Jurkat, Clone E6-1 (cell line): ENCODE measurements at regions not wholly inside any gene's neighbourhood (a gene's known extent, or its start where the extent isn't known, plus 50 kb on each side); places are given as distances from the start of the nearest gene placed in this dataset.

ENCODE experiments used
- DNase-seq: peaks from one replicate; pipeline ENCODE4 v3.0.0-alpha.2; 2011; ENCODE audit warnings: low read depth, low spot score
- H3K4me3 ChIP-seq: 2 replicates; pipeline ENCODE4 v1.5.1; 2011; ENCODE audit warnings: mild to moderate bottlenecking, low read length, control low read depth, moderate library complexity

DNA sequence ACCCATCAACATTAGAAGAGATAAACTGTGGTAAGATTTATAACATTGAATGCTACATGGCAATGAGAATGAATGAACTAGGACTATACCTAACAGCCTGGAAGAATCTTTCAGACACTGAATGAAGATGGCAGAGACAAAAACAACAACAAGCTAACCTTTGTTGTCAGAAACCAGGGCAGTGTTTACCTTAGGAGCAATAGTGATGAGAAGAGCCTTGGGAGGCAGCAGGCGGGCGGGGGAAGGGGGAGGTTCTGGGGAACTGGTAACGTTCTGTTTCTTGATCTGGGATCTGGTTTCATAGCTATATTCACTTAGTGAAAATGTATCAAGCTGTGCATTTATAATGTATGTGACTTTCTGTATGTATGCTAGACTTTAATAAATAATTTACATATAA is 139.0 kb upstream of the TNRC6C start:
- DNase-seq = no peak
- no peak overlapping the region for H3K4me3 ChIP-seq

DNA sequence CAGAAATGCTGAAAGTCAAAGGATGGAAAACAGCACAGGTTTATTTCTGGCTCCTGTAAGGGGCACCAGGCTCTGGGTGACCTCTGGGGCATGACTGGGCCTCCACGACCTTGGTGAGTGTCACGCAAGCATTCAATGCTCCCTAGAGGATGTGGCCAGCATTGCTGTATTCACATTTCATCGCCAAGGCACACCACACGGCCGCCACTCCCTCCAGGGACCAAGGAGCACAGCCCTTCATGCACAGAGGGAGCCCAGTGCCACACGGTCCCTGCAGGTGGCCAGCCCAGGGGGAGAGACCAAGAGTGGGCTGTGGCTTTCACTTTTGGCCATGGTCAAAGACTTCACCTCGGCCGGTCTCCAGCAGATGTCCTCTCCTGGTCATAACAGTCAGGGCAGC is 137.4 kb upstream of the TNRC6C start:
- DNase-seq = no peak

DNA sequence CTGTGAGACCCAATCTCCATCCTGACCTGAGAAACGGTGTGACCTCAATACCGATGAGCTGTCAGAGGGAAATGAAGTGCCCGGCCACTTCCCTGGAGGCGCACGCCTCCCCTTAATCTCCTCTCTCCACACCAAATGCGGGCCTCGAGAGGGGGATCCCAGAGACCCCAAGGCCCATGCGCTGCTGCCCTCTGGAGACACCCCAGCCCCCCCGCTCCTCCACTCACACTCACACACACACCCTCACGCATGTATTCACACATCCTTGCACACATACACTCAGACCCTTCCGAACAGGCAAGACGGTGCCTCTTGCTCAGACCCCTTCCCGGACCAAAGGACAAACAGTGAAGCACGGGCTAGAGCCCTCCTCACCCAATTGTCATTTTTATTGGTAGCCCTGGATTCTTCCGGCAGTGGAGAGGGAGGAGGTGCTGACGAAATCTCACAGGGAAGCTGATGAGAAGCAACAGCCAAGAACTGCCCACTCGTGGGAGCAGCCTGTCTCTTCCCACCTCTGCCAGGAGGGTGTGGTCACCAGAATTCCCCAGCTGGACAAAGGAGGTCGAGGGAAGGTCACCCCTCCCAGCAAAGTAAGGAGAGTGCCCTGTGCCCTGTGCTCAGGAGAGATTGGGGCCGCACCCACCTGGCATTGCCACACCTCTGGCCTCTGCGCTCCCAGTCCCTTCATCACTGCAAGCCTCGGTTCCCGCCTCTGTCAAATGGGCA is 136.0 kb upstream of the TNRC6C start:
- H3K4me3 ChIP-seq = no peak overlapping the region
- DNase-seq = no peak

More for the DNA sequence above, 137.4 kb upstream of the TNRC6C start:
- no peak overlapping the region for H3K4me3 ChIP-seq

GRCh38 chr17:77824102-77824779 is 134.3 kb upstream of the TNRC6C start:
- no peak overlapping the region for H3K4me3 ChIP-seq
- no peak for DNase-seq

DNA sequence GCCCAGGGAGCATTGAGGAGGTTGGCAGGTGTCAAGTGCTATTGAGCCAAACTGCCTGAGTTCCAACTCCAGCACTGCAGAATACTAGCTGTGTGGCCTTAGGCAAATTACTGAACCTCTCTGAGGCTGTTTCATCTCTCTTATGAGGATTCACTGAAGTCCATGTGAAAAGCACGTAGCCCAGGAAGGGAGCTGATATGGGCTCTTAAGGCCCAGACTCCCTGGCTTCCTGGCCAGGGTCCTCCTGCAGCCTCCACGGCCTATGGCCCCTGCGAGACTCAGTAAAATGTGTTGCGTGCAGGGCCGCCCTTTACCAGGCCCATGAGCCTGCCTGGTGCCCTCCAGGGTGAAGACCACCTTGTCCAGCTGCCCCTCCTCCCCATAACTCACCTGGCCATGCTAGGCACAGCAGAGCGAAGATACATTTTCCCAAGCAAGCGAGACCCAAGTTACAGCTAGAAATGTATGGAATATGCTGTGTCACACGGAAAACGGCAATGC is 133.7 kb upstream of the TNRC6C start:
- H3K4me3 ChIP-seq = no peak overlapping the region
- no peak for DNase-seq

GRCh38 chr17:77825621-77826020 is 132.9 kb upstream of the TNRC6C start:
- DNase-seq = no peak
- H3K4me3 ChIP-seq = no peak overlapping the region

DNA sequence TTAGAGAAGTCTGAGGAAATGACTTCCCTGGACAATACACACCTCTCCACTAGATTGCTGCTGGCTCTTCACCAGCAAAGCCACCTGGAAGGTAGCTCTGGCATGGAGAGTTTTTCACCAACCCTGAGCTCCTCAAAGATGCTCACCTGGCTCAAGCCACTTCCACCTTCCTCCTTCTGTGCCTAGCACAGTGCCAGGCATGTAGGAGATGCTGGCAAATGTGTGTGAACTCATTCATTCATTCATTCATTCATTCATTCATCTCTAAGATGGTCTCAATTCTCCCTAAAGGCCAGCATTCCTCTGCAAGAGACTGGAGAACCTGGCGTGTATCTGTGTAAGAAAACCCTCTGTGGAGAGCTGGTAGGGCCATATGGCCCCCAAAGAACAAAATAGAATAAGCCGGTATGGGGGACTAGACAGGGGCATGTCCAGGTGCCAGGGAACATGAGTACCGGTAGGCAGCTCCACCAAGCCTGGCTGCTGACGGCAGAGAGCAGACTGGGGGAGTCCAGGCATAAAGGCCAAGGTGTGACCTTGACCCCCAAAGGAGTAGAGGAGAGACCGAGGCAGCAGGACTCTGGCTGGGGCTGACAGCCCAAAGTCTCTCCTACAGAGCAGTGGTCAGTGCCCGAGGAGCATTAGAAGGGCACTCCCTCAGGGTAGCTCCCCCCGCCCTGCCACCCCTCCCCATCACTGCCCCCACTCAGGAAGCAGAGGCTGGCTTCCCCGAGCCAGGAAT is 132.2 kb upstream of the TNRC6C start:
- H3K4me3 ChIP-seq = no peak overlapping the region
- no peak for DNase-seq

DNA sequence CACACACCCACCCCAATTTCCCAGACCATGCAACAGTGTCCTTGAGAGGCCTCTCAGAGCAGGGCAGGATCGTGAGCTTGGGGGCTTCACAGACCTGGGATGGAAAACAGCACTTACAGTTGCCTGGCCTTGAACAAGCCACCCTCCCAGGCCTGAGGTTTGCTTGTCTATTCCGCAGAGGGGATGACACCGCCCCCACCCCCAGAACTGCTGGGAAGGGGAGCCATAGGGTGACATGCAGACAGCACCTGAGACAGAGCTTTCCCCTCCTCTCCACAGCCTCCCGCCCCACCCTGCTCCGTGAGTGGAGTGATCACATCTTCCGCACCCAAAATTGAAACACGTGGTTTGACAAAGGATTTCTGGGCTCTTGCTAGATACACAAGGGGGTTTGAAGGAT is 131.5 kb upstream of the TNRC6C start:
- no peak for DNase-seq
- no peak overlapping the region for H3K4me3 ChIP-seq

DNA sequence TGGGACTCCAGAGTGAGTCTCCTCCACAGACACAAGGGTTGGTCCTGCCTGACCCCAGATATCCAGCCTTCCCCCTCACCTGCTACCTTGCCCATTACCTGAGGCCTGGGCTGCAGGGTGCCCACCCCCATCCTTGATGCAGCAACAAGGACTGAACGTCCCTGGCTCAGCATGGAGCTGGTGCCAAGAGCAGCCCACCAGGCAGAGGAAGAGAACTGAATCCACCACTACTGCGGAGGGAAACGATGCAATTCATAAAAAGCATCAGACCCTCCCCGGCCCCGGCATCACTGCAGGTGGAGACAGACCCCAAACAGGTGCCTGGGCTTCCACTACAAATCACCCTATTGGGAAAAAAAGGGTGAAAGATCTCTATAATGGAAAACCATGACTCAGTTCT is 131.0 kb upstream of the TNRC6C start:
- H3K4me3 ChIP-seq = no peak overlapping the region
- no peak for DNase-seq

- no peak overlapping the region for H3K4me3 ChIP-seq
- no peak for DNase-seq
Measured at GRCh38 chr17:77828749-77829539, 129.6 kb upstream of the TNRC6C start.

DNA sequence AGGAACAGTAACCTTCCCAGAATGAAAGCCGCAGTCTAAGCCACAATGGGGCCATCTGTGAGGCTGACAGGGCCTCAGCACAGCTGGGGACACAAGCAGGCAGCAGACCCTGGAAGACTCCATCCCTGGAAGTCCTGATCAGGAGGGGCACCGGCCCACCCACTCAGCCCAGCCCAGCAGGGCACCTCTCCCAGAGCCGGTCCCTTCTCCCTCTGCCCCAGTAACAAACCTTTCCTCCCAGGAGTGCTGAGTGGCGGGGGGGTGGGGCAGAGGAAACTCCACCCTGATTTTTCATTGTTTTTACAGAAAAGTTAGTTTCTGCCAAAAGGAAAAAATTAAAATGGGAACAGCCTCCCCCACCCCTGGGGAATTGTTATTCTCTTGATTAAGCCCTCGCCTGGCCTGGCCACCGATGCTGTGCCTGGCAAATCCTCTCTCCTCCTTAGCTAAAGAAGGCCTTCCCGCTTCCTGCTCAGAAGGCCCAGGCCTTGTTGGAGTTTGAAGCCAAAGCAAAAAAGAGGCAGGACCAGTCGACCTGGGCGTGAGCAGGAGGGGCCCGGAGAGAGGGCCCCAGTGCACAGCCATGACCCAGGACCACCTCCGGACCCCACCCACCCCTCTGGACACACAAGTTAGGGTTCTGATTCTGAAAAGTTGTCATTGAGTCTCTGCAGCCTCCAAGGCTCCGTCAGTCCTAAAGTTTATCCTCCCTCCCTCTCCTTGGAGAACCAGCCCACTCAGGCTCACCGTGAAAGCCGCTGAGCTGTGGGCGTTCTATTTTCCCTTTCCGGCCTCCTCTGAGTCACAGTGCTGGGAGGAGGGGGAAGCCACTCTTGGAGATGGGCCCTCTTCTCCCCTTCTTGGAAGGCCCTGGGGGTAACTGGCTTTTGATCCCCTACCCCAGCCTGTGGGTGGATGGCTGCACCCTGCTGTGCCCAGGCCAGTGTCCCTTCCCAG is 128.4 kb upstream of the TNRC6C start:
- DNase-seq = no peak
- no peak overlapping the region for H3K4me3 ChIP-seq

GRCh38 chr17:77830816-77831473 is 127.6 kb upstream of the TNRC6C start:
- DNase-seq = no peak
- no peak overlapping the region for H3K4me3 ChIP-seq

DNA sequence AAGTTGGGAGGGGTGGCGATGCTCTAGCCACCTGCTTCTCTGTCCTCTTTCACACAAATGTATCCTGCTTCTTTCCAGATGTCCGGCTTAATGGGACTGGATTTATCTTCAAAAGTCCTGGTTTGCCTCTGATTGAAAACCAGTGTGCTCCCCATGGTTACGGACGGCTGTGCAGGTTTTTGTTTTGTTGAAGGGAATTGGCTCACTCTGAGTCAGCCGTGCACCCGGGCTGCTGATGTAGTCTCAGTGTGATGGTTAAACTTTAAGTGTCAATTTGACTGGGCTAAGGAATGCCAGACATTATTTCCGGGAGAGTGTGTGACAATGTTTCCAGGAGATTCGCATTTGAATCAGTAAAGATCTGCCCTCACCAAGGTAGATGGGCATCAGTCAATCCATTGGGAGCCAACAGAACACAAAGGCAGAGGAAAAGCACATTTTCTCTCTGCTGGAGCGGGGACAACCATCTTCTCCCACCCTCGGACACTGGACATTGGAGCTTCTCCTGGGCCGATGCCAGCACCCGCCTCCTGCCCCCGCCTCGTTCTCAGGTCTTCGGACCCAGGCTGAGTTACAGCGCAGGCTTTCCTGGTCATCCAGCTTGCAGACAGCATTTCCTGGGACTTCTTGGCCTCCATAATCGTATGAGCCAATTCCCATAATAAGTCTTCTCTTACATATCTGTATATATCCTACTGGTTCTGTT is 126.9 kb upstream of the TNRC6C start:
- DNase-seq = no peak
- no peak overlapping the region for H3K4me3 ChIP-seq

DNA sequence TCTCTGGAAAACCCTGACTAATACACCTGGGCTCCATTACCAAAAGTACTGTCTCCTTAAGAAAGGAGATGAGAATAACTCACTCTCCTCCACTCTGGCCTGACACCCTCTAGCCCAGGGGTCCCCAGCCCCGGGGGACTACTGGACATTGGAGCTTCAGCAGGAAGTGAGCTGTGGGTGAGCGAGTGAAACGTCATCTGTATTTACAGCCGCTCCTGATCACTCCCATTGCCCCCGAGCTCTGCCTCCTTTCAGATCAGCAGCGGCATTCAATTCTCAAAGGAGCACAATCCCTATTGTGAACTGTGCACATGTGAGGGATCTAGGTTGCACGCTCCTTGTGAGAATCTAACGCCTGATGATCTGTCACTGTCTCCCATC is 126.3 kb upstream of the TNRC6C start:
- DNase-seq = no peak
- no peak overlapping the region for H3K4me3 ChIP-seq

DNA sequence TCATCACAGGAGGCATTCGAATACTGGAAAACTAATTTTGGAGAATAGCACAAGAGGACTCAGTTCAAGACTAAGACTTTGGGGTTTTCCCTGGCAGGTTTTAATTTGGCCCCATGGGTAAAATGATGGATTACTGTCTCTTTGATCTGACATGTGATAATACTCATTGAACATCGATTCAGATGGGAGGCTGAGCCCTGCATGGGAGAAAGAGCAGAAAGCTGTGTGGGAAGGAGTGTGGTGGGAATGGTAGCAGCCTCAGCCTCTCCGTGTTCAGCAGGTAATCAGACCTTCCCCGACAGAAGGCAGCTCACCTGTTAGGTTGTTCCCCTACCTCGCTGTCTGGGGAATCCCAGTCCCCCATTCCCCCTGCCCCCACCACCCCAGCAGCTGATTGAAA is 124.7 kb upstream of the TNRC6C start:
- H3K4me3 ChIP-seq = no peak overlapping the region
- no peak for DNase-seq

GRCh38 chr17:77834170-77835115 is 124.1 kb upstream of the TNRC6C start:
- DNase-seq = no peak
- H3K4me3 ChIP-seq = no peak overlapping the region
